Stimulated activated naive B cell treated with anti-CD40 and anti-IgM and Interleukin-4, amounts not matched to agents 10 μg/mL and 1 μg/mL and 100 μg/mL, for 72 hours (primary cell): ENCODE measurements at regions not wholly inside any gene's neighbourhood (a gene's known extent, or its start where the extent isn't known, plus 50 kb on each side); places are given as distances from the start of the nearest gene placed in this dataset.

ENCODE experiments used
- ATAC-seq, 2 donors: fragments of 150-1000 bp; cut with Tn5 transposase; replicated peaks; 2 replicates each; pipeline ENCODE4 v1.10.0; 2021; ENCODE audit warnings: moderate library complexity in 1 of 2
- DNase-seq: peaks from one replicate; pipeline ENCODE4 v3.0.0; 2021
- H3K27ac Mint-ChIP-seq: one replicate; pipeline ENCODE4 v1.8.0; 2022; ENCODE audit warnings: mild to moderate bottlenecking, mixed read lengths
- H3K27me3 Mint-ChIP-seq, 2 donors: one replicate each; pipeline ENCODE4 v1.8.0; 2022; ENCODE audit warnings: mixed read lengths in 2 of 2
- H3K36me3 Mint-ChIP-seq, 2 donors: one replicate each; pipeline ENCODE4 v1.8.0; 2022; ENCODE audit warnings: mixed read lengths in 2 of 2, mild to moderate bottlenecking in 1 of 2
- H3K4me1 Mint-ChIP-seq, 2 donors: one replicate each; pipeline ENCODE4 v1.8.0; 2022; ENCODE audit warnings: mixed read lengths in 2 of 2, mild to moderate bottlenecking in 1 of 2
- H3K4me3 Mint-ChIP-seq, 2 donors: one replicate each; pipeline ENCODE4 v1.8.0; 2022; ENCODE audit warnings: mild to moderate bottlenecking in 2 of 2, mixed read lengths in 2 of 2, moderate library complexity in 1 of 2
- H3K9me3 Mint-ChIP-seq, 2 donors: one replicate each; pipeline ENCODE4 v1.8.0; 2022; ENCODE audit warnings: mixed read lengths in 2 of 2, mild to moderate bottlenecking in 1 of 2

DNA sequence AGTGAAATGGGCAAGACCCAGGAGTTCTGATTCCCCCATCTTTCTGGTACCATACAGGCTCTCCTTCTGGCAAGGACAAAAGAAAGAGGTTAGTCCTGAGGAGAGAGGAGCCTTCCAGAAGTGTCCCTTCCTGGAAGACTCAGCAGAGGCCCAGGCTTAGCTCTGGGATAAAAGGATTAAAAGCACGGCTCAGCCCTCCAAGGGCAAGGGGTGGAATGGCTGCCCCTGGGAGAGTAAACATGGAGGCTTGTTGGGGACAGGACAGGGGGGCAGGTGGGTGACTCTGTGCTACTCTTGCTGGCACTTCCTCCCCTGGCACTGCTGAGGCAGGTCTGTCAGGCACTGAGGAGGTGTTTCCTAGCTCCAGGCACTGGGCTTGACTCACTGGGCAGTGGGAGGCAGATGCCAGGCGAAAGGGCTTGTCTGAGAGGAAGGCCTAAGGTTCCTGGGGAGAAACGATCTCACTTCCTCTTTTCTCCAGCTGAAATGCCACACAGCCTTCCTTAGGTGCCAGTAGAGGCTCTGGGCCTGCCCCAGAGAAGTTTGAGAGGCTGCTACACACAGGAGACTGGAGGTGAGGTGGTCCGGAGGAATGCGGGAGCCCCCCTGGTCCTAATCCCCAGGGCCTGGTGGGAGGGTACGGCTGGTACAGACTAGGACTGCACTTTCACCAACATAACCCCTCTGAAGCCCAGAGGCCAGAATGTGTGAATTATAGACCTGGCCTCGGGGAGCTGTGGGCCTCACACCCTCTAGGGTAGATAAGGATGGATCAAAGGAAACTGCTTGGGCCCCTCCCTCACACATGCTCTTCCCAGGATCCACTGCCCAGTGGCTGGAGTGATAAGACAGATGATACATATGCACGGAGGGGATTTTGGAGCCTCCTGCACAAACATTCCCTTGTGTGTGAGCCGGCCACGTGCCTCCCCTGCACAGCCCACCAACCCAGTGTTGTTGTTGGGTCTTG, 63.2 kb upstream of the PODXL start:
- no peak overlapping the region for H3K27ac Mint-ChIP-seq
- ATAC-seq, result peak; percentile 27 to 57
- H3K9me3 Mint-ChIP-seq, result no peaks in the 10 kb centered on the region

GRCh38 chr7:131618391-131618790, 62.0 kb upstream of the PODXL start:
- Mint-ChIP-seq H3K27me3 (peaks cover 6 to 9% of the 10 kb centered on the region in 2 donors), H3K36me3 (no peaks in the 10 kb centered on the region), H3K4me1 (peaks cover 4 to 7% of the 10 kb centered on the region in 2 donors), H3K9me3 (no peaks in the 10 kb centered on the region), H3K4me3 (no peak overlapping the region), H3K27ac (no peak overlapping the region)
- no peak for ATAC-seq
- DNase-seq, result no peak

More for the DNA sequence above, 63.2 kb upstream of the PODXL start:
- Mint-ChIP-seq H3K4me1 (peaks cover 4 to 7% of the 10 kb centered on the region in 2 donors), H3K36me3 (no peaks in the 10 kb centered on the region), H3K27me3 (peaks cover 6 to 9% of the 10 kb centered on the region in 2 donors), H3K4me3 (no peak overlapping the region)
- DNase-seq, result no peak

DNA sequence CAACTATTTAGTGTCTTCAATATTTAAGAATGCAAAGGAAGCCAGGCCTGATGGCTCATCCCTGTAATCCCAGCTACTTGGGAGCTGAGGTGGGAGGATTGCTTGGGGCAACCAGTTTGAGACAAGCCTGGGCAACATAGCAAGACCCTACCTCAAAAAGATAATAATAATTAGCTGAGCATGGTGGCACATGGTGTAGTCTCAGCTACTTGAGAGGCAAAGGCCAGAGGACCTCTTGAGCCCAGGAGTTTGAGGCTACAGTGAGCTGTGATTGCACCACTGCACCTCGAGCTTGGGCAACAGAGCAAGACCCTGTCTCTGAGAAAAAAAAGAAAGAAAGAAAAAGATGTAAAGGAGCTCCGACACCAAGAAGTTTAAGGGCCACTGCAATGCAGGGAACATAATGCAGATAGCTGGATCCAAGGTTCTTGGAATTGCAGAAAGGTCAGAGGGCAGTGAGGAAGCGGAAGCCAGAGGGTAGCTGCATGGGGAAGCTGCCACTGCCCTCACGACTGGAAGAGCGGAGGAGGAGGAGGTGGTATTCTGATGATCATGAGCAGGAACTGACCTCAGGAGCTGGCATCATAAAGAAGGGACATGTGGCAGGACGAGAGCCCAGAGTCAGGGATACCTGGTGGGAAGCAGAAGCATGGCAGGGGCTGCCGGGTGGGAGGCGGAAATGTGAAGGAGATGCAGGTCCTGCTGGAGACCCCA, 60.2 kb upstream of the PODXL start:
- Mint-ChIP-seq H3K4me3 (no peak overlapping the region), H3K27ac (no peak overlapping the region), H3K36me3 (no peaks in the 10 kb centered on the region), H3K9me3 (no peaks in the 10 kb centered on the region), H3K4me1 (peaks cover 4 to 7% of the 10 kb centered on the region in 2 donors), H3K27me3 (peaks cover 6 to 9% of the 10 kb centered on the region in 2 donors)
- ATAC-seq, result no peak
- no peak for DNase-seq

DNA sequence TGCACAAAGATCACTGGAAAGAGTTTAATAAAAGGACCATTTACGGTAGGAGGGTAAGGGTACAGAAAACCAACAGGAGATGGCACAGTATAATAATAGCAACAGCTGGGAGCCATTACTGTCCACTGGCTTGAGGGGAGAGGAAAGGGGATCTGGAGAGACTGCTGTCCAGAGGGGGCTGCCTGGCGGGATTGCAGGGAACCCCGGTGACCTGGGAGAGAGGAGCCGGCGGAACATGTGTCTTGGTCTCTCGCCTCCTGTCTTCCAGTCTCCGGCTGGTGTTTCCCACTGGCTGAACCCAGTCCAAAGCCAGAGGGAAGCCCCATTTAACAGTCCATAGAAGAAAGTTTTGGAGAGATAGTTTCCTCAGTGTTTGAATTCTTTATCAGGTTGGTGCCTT, 57.5 kb upstream of the PODXL start:
- H3K4me3 Mint-ChIP-seq, result no peak overlapping the region
- ATAC-seq, result no peak
- H3K27me3 Mint-ChIP-seq, result peaks cover 6 to 9% of the 10 kb centered on the region in 2 donors
- no peaks in the 10 kb centered on the region for H3K4me1 Mint-ChIP-seq
- DNase-seq, result no peak
- no peaks in the 10 kb centered on the region for H3K36me3 Mint-ChIP-seq
- no peaks in the 10 kb centered on the region for H3K9me3 Mint-ChIP-seq
- H3K27ac Mint-ChIP-seq, result no peak overlapping the region

DNA sequence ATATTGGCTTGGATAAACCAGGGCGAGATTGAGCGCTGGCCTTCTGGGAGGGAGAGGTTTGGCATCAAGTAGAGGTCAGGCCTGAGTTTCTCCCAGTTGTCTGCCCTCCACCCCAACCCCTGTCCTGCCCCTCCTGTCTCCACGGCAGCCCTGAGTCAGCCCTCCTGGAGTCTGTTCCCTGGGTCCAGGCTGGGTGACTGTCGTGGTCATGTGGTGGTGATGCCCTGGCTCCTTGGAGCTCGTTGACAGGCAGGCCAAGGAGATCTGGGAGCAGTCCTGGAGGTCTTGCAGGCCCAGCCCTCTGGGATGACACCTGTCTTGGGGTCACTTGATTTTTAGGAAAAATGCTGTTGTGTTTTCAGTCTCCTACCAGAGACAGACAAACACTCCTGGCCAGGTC, 53.6 kb upstream of the PODXL start:
- Mint-ChIP-seq H3K4me1 (no peaks in the 10 kb centered on the region), H3K9me3 (no peaks in the 10 kb centered on the region), H3K27ac (no peak overlapping the region), H3K27me3 (peaks cover 20 to 21% of the 10 kb centered on the region in 2 donors), H3K4me3 (no peak overlapping the region), H3K36me3 (no peaks in the 10 kb centered on the region)
- DNase-seq (no peak), ATAC-seq (no peak)

- no peak for ATAC-seq
These were observed 51.7 kb upstream of the PODXL start for GRCh38 chr7:131608116-131608500.

DNA sequence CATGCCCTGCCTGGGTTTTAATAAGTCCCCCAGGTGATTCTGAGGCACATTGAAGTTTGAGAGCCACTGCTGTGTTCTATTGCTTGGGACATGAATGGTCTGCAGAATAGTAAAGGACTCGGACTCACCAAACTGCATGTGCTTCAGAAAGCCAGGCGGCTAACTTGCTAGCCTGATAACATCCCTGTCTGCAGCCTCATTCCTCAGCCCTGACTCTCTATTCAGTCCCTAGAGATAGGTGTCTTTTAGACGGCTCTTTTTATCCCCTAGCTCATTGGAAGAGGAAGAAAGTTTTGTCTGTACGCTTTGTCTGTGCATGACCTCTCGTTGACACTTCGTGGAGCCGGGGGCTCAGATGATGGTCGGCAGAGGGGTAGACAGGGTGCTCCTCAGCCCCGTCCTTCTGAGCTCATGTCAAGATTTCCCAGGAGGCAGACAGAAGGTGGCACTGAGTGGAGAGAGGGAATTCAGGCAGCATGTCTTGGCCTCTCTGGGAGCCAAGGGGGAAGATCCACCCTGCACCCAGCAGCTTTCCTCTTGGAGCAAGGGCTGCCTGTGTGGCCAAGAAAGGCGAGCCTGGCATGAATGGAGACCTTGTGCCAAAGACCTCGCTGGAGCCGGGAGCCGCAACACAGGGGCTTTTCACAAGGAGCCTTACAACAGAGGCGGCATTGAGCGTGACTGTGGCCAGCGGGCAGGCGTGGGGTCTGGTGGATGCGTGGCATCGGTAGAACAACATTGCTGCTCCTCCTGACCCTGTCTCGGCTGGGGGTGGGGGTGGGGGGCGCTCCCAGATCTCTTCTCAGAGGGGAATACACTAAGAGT, 51.1 kb upstream of the PODXL start:
- Mint-ChIP-seq H3K9me3 (no peaks in the 10 kb centered on the region), H3K4me1 (no peaks in the 10 kb centered on the region), H3K27me3 (peaks cover 32 to 33% of the 10 kb centered on the region in 2 donors), H3K36me3 (no peaks in the 10 kb centered on the region), H3K27ac (no peak overlapping the region), H3K4me3 (no peak overlapping the region)
- DNase-seq (no peak), ATAC-seq (no peak)

More at GRCh38 chr7:131608116-131608500, 51.7 kb upstream of the PODXL start:
- Mint-ChIP-seq H3K27ac (no peak overlapping the region), H3K27me3 (peaks cover 26 to 27% of the 10 kb centered on the region in 2 donors), H3K36me3 (no peaks in the 10 kb centered on the region), H3K9me3 (no peaks in the 10 kb centered on the region), H3K4me1 (no peaks in the 10 kb centered on the region), H3K4me3 (no peak overlapping the region)
- DNase-seq, result no peak

- H3K4me3 Mint-ChIP-seq, result no peak overlapping the region
- H3K27me3 Mint-ChIP-seq, result peaks cover 33 to 39% of the 10 kb centered on the region in 2 donors
- ATAC-seq (no peak), DNase-seq (no peak)
- no peaks in the 10 kb centered on the region for H3K9me3 Mint-ChIP-seq
- no peaks in the 10 kb centered on the region for H3K36me3 Mint-ChIP-seq
- no peaks in the 10 kb centered on the region for H3K4me1 Mint-ChIP-seq
- H3K27ac Mint-ChIP-seq, result no peak overlapping the region
These were observed 50.2 kb upstream of the PODXL start for GRCh38 chr7:131606346-131607290.
